PFSK-1 (cell line): ENCODE measurements at regions not wholly inside any gene's neighbourhood (a gene's known extent, or its start where the extent isn't known, plus 50 kb on each side); places are given as distances from the start of the nearest gene placed in this dataset.

Experiments
- FOXP2 ChIP-seq: optimal IDR thresholded peaks from 2 replicates; pipeline ENCODE3; 2011; ENCODE audit warnings: borderline replicate concordance, control low read depth, inconsistent platforms; ENCODE audit not compliant: insufficient read depth; ENCODE audit errors: extremely low read length, extremely low read depth
- POLR2AphosphoS5 ChIP-seq: IDR thresholded peaks from 2 replicates; pipeline ENCODE4 v1.6.1; 2012; ENCODE audit warnings: low read depth, mild to moderate bottlenecking, control low read depth, low read length, moderate library complexity
- REST ChIP-seq, 2 experiments: IDR thresholded peaks; 2 replicates each; pipeline versions ENCODE4 v1.6.1 to v1.8.0; 2011 to 2012; ENCODE audit warnings: low read depth in 2 of 2, low read length in 2 of 2, control low read depth in 1 of 2, inconsistent platforms in 1 of 2, mild to moderate bottlenecking in 1 of 2, moderate library complexity in 1 of 2; ENCODE audit not compliant: insufficient read depth in 1 of 2
- SIN3A ChIP-seq: IDR thresholded peaks from 2 replicates; pipeline ENCODE4 v1.6.1; 2012; ENCODE audit warnings: mild to moderate bottlenecking, low read length, moderate library complexity, borderline replicate concordance; ENCODE audit not compliant: insufficient read depth
- TAF1 ChIP-seq: IDR thresholded peaks from 2 replicates; pipeline ENCODE4 v1.6.1; 2012; ENCODE audit warnings: low read length, control low read depth, borderline replicate concordance; ENCODE audit not compliant: insufficient read depth

DNA sequence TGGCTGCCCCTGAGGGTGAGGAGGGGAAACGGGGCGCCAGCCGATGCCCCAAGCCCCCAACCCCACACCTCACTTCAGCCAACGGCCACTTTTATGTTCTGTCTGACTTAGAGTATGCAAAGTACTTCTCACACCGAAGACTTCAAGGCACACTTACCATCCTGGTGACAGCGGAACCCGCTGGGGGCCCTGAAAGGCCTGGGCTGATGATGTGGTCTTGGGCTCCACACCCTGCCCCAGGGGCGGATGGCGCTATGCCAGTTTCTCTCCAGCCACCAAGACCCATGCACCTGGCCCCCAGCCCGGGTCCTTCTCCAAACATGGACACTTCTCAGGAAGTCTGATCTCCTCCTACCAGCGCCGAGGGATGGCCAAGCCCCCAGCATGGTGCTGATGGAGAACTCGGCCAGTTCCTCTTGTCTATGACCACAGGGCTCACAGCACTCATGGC is 175.4 kb downstream of the CTTN start:
- no peak for TF ChIP-seq TAF1
- TF ChIP-seq SIN3A: no peak
- TF ChIP-seq FOXP2: no peak
- TF ChIP-seq POLR2AphosphoS5: no peak
- TF ChIP-seq REST (IDR thresholded peaks at IDR 0.05; ENCODE audit: insufficient read depth in 1 of 2, low read depth in 2 of 2, low read length in 2 of 2): no peak

DNA sequence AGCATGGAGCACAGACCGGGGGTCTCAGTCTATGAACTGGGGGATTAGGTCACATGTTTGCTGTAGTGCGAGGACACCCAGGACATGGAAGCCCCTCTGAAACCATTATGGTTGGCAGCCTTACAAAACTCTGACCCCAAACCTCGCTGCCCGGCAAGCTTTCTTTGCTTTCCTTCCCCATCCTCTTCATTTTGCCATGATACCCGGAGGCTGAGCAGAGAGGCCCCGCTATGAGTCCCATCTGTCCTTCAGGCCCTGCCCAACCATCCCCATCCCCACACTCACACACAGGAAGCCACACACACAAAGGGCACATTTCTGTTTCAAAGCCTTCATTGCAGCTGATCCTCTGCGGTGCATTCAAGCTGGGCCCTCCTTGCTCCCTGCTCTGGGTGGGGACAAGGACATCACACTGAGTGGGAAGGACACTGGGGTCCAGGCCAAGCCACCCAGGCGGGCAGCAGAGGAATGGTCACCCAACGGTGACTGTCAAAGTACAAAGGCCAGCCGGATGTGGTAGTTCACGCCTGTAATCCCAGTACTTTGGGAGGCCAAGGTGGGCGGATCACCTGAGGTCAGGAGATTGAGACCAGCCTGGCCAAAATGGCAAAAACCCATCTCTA is 176.5 kb downstream of the CTTN start:
- no peak for TF ChIP-seq FOXP2
- no peak for TF ChIP-seq POLR2AphosphoS5
- TF ChIP-seq TAF1: no peak
- TF ChIP-seq REST (IDR thresholded peaks at IDR 0.05; ENCODE audit: insufficient read depth in 1 of 2, low read depth in 2 of 2, low read length in 2 of 2): no peak
- TF ChIP-seq SIN3A: no peak

GRCh38 chr11:70575396-70576060 is 177.2 kb downstream of the CTTN start:
- no peak for TF ChIP-seq POLR2AphosphoS5
- no peak for TF ChIP-seq SIN3A
- no peak for TF ChIP-seq REST (IDR thresholded peaks at IDR 0.05; ENCODE audit: insufficient read depth in 1 of 2, low read depth in 2 of 2, low read length in 2 of 2)
- TF ChIP-seq TAF1: no peak
- TF ChIP-seq FOXP2: no peak

DNA sequence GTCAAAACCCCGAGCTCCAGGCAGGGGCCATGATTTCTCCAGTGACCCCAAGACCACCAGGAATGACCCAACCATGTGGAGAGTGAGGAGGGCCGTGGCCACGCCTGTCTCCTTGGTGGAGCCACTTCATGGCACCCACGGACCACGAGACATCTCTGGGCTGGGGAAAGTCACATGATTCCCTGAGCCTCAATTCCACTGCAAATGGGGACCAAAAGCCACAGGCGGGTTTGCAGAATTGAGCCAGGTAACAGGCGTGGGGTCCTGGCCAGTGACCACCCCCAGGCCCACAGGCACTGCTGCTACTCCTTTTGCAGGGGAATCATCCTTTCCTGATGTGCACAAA is 178.9 kb downstream of the CTTN start:
- no peak for TF ChIP-seq FOXP2
- no peak for TF ChIP-seq REST (IDR thresholded peaks at IDR 0.05; ENCODE audit: insufficient read depth in 1 of 2, low read depth in 2 of 2, low read length in 2 of 2)
- no peak for TF ChIP-seq SIN3A
- no peak for TF ChIP-seq POLR2AphosphoS5
- no peak for TF ChIP-seq TAF1

DNA sequence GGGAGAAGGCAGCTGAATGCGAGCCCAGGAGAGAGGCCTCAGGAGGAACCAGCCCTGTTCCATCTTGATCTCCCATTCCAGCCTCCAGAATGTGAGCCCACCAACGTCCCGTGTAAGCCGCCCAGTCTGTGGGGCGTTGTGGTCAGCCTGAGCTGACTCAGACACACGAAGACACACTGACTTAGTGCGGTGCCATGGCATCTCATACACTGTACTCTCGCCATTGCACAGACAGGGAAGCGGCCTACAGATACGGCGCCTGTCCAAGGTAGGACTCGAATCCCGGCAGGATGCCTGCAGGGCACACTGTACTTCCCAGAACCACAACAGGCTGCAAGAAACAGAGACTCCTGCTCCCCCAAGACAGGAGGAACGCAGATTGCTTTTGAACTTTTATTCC is 179.6 kb downstream of the CTTN start:
- TF ChIP-seq REST (IDR thresholded peaks at IDR 0.05; ENCODE audit: insufficient read depth in 1 of 2, low read depth in 2 of 2, low read length in 2 of 2) (no peak), FOXP2 (no peak), POLR2AphosphoS5 (no peak), TAF1 (no peak), SIN3A (no peak)
